Astrocyte (in vitro differentiated cells and primary cell): ENCODE measurements at regions not wholly inside any gene's neighbourhood (a gene's known extent, or its start where the extent isn't known, plus 50 kb on each side); places are given as distances from the start of the nearest gene placed in this dataset.

Experiments used
- DNase-seq: peaks from one replicate; pipeline ENCODE4 v3.0.0-alpha.2; 2010; ENCODE audit warnings: low read depth
- FAIRE-seq: peaks from 2 replicates; lab custom pipeline; 2011; peaks lifted over from hg19 to GRCh38; lab: Jason Lieb, UNC
- H2AFZ ChIP-seq: 2 replicates; pipeline ENCODE4 v1.6.0; 2012; ENCODE audit warnings: low read depth, low read length, inconsistent platforms
- H3K27ac ChIP-seq: 2 replicates; pipeline ENCODE4 v1.5.1; 2011; ENCODE audit warnings: low read depth, low read length, inconsistent platforms
- H3K27me3 ChIP-seq: 2 replicates; pipeline ENCODE4 v1.6.0; 2011; ENCODE audit warnings: low read length, inconsistent platforms; ENCODE audit not compliant: insufficient read depth
- H3K36me3 ChIP-seq: 2 replicates; pipeline ENCODE4 v1.5.1; 2011; ENCODE audit warnings: low read length, inconsistent platforms; ENCODE audit not compliant: insufficient read depth
- H3K4me1 ChIP-seq: 2 replicates; pipeline ENCODE4 v1.5.1; 2011; ENCODE audit warnings: low read length, inconsistent platforms; ENCODE audit not compliant: insufficient read depth
- H3K4me2 ChIP-seq: 2 replicates; pipeline ENCODE4 v1.6.0; 2012; ENCODE audit warnings: low read length, inconsistent platforms
- H3K4me3 ChIP-seq: 2 replicates; pipeline ENCODE4 v1.5.1; 2011; ENCODE audit warnings: low read depth, mild to moderate bottlenecking, low read length, inconsistent platforms; ENCODE audit not compliant: insufficient read depth
- H3K79me2 ChIP-seq: 2 replicates; pipeline ENCODE4 v1.6.0; 2012; ENCODE audit warnings: mild to moderate bottlenecking, low read length, inconsistent platforms; ENCODE audit not compliant: insufficient read depth
- H3K9ac ChIP-seq: 2 replicates; pipeline ENCODE4 v1.6.0; 2012; ENCODE audit warnings: mild to moderate bottlenecking, low read length, inconsistent platforms
- H3K9me3 ChIP-seq: 2 replicates; pipeline ENCODE4 v1.5.1; 2012; ENCODE audit warnings: low read depth, mild to moderate bottlenecking, low read length, inconsistent platforms; ENCODE audit not compliant: insufficient read depth
- H4K20me1 ChIP-seq: 2 replicates; pipeline ENCODE4 v1.6.0; 2012; ENCODE audit warnings: low read length, inconsistent platforms; ENCODE audit not compliant: insufficient read depth
- H3K27ac Mint-ChIP-seq: one replicate; pipeline ENCODE4 v1.8.0; 2021; ENCODE audit warnings: mild to moderate bottlenecking, mixed read lengths; ENCODE audit not compliant: unreplicated experiment
- H3K27me3 Mint-ChIP-seq: one replicate; pipeline ENCODE4 v1.8.0; 2021; ENCODE audit warnings: low read depth, mixed read lengths; ENCODE audit not compliant: unreplicated experiment
- H3K36me3 Mint-ChIP-seq: one replicate; pipeline ENCODE4 v1.8.0; 2021; ENCODE audit warnings: low read depth, mixed read lengths; ENCODE audit not compliant: unreplicated experiment
- H3K4me1 Mint-ChIP-seq: one replicate; pipeline ENCODE4 v1.8.0; 2021; ENCODE audit warnings: low read depth, mixed read lengths; ENCODE audit not compliant: unreplicated experiment
- H3K4me3 Mint-ChIP-seq: one replicate; pipeline ENCODE4 v1.8.0; 2021; ENCODE audit warnings: mild to moderate bottlenecking, moderate library complexity, mixed read lengths; ENCODE audit not compliant: unreplicated experiment
- H3K9me3 Mint-ChIP-seq: one replicate; pipeline ENCODE4 v1.8.0; 2021; ENCODE audit warnings: mild to moderate bottlenecking, mixed read lengths; ENCODE audit not compliant: unreplicated experiment
- CTCF ChIP-seq: IDR thresholded peaks from 2 replicates; pipeline ENCODE4 v1.5.1; 2011; ENCODE audit warnings: low read depth, mild to moderate bottlenecking, inconsistent platforms, low read length, moderate library complexity; ENCODE audit not compliant: insufficient read depth
- EZH2 ChIP-seq: IDR thresholded peaks from 2 replicates; pipeline ENCODE4 v1.6.1; 2012; ENCODE audit warnings: mild to moderate bottlenecking, low read length, inconsistent platforms; ENCODE audit not compliant: insufficient read depth

GRCh38 chr14:62557416-62557815, 487.8 kb downstream of the KCNH5 start:
- no peak overlapping the region for H3K4me2 ChIP-seq
- H3K9me3 ChIP-seq = no peaks in the 10 kb centered on the region
- TF ChIP-seq EZH2 (no peak), CTCF (no peak)
- H4K20me1 ChIP-seq = no peaks in the 10 kb centered on the region
- no peaks in the 10 kb centered on the region for H3K36me3 ChIP-seq
- FAIRE-seq = no peak
- Mint-ChIP-seq H3K9me3 (peaks cover 5% of the 10 kb centered on the region), H3K27ac (no peak overlapping the region), H3K36me3 (no peaks in the 10 kb centered on the region), H3K4me3 (no peak overlapping the region), H3K4me1 (no peaks in the 10 kb centered on the region), H3K27me3 (no peaks in the 10 kb centered on the region)
- no peak overlapping the region for H3K4me3 ChIP-seq
- H3K79me2 ChIP-seq = no peaks in the 10 kb centered on the region
- no peak for DNase-seq
- H2AFZ ChIP-seq = no peak overlapping the region
- H3K27me3 ChIP-seq = no peaks in the 10 kb centered on the region
- H3K27ac ChIP-seq = no peak overlapping the region
- no peaks in the 10 kb centered on the region for H3K4me1 ChIP-seq
- H3K9ac ChIP-seq = no peak overlapping the region

DNA sequence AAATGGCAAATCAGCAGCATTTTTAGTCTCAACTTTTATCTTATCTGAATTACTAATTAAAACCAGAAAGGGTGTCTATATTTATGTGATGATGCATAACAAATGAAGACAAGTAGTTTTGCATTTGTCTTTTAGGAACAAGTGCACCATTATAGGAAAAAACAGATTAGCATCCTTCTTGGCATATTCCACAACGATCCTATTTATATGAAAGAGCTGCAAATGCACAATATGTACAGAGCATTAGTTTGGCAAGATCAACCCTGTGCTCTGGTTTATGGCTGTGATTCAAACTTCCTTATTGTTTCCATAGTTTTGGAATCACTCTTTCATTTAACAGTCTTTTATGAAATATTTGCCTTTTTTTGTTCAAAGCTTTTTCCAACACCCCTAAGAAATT, 486.8 kb downstream of the KCNH5 start:
- H3K27ac Mint-ChIP-seq = no peak overlapping the region
- no peaks in the 10 kb centered on the region for H3K4me1 ChIP-seq
- H3K9me3 Mint-ChIP-seq = peaks cover 5% of the 10 kb centered on the region
- no peak overlapping the region for H3K4me2 ChIP-seq
- no peaks in the 10 kb centered on the region for H3K9me3 ChIP-seq
- no peaks in the 10 kb centered on the region for H3K36me3 ChIP-seq
- H3K27ac ChIP-seq = no peak overlapping the region
- no peak for FAIRE-seq
- H3K4me3 ChIP-seq = no peak overlapping the region
- H3K27me3 Mint-ChIP-seq = no peaks in the 10 kb centered on the region
- H2AFZ ChIP-seq = no peak overlapping the region
- no peak overlapping the region for H3K9ac ChIP-seq
- H3K79me2 ChIP-seq = no peaks in the 10 kb centered on the region
- TF ChIP-seq CTCF = no peak
- TF ChIP-seq EZH2 = no peak
- H4K20me1 ChIP-seq = no peaks in the 10 kb centered on the region
- no peaks in the 10 kb centered on the region for H3K4me1 Mint-ChIP-seq
- H3K4me3 Mint-ChIP-seq = no peak overlapping the region
- H3K27me3 ChIP-seq = no peaks in the 10 kb centered on the region
- DNase-seq = no peak
- H3K36me3 Mint-ChIP-seq = no peaks in the 10 kb centered on the region

- Histone ChIP-seq H3K27ac (no peak overlapping the region), H3K36me3 (no peaks in the 10 kb centered on the region), H3K9me3 (no peaks in the 10 kb centered on the region), H3K9ac (no peak overlapping the region), H3K79me2 (no peaks in the 10 kb centered on the region), H4K20me1 (no peaks in the 10 kb centered on the region), H2AFZ (no peak overlapping the region), H3K4me2 (no peak overlapping the region), H3K27me3 (no peaks in the 10 kb centered on the region), H3K4me1 (no peaks in the 10 kb centered on the region), H3K4me3 (no peak overlapping the region)
- FAIRE-seq (no peak), DNase-seq (no peak)
- no peaks in the 10 kb centered on the region for H3K36me3 Mint-ChIP-seq
- H3K27ac Mint-ChIP-seq = no peak overlapping the region
- peaks cover 3% of the 10 kb centered on the region for H3K4me1 Mint-ChIP-seq
- H3K4me3 Mint-ChIP-seq = no peak overlapping the region
- no peaks in the 10 kb centered on the region for H3K27me3 Mint-ChIP-seq
- no peaks in the 10 kb centered on the region for H3K9me3 Mint-ChIP-seq
- TF ChIP-seq CTCF (no peak), EZH2 (no peak)
Measured at GRCh38 chr14:62585247-62585646, 460.0 kb downstream of the KCNH5 start.
